Stimulated activated CD4-positive, alpha-beta T cell treated with anti-CD3 and anti-CD28 coated beads, Interleukin-12 subunit alpha, Interleukin-12 subunit beta, amount 100 ng/mL, for 48 hours (primary cell): ENCODE measurements at regions not wholly inside any gene's neighbourhood (a gene's known extent, or its start where the extent isn't known, plus 50 kb on each side); places are given as distances from the start of the nearest gene placed in this dataset.
"Not testable (repeated sequence)": the region's sequence is repeated elsewhere in the genome, so short reads cannot be mapped to it uniquely, and the experiment has no call there.

Experiments used
- DNase-seq, 3 donors: peaks; one replicate each; pipeline ENCODE4 v3.0.0-alpha.2; 2020; ENCODE audit warnings: low read depth in 2 of 3, low spot score in 1 of 3

DNA sequence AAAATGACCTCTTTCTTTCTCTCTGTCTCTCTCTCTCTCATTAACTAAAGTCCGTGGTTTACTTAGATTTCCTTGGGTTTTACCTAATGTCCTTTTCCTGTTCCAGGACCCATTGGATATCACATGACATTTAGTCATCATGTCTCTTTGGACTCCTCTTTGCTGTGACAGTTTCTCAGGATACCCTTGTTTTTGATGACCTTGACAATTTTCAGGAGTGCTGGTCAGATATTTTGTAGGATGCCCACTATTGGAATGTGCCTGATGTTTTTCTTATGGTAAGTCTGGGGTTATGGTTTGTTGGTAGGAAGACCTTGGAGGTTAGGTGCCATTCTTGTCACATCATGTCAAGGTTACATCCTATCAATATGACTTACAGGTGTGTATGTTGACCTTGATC is 199.2 kb upstream of the HTR1E start:
- no peak for DNase-seq

DNA sequence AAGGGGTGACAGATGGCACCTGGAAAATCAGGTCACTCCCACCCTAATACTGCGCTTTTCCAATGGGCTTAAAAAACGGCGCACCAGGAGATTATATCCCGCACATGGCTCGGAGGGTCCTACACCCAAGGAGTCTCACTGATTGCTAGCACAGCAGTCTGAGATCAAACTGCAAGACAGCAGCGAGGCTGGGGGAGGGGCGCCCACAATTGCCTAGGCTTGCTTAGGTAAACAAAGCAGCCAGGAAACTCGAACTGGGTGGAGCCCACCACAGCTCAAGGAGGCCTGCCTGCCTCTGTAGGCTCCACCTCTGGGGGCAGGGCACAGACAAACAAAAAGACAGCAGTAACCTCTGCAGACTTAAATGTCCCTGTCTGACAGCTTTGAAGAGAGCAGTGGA is 205.7 kb upstream of the HTR1E start:
- not testable (repeated sequence) for DNase-seq

DNA sequence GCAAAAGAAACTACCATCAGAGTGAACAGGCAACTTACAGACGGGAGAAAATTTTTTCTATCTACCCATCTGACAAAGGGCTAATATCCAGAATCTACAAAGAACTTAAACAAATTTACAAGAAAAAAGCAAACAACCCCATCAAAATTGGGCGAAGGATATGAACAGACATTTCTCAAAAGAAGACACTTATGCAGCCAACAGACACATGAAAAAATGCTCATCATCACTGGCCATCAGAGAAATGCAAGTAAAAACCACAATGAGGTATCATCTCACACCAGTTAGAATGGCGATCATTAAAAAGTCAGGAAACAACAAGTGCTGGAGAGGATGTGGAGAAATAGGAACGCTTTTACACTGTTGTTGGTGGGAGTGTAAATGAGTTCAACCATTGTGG is 206.6 kb upstream of the HTR1E start:
- DNase-seq: not testable (repeated sequence)

DNA sequence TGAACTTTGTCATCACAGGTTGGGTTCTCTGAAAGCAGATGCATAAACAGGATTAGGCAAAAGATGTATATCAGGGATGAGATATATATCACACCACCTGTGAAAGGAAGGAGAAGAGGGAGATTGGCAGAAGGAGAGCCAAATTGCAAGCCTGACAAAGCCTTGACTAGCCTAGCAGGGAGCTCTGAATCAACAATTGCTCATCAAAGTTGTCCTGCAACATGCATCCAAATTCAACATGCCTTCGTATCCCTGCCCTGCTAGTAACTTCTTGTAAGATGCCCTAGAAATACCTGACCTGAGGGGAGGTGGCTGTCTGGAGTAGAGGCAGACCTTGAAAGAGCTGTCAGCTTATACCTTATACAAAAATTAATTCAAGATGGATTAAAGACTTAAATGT is 207.1 kb upstream of the HTR1E start:
- DNase-seq: no peak

DNA sequence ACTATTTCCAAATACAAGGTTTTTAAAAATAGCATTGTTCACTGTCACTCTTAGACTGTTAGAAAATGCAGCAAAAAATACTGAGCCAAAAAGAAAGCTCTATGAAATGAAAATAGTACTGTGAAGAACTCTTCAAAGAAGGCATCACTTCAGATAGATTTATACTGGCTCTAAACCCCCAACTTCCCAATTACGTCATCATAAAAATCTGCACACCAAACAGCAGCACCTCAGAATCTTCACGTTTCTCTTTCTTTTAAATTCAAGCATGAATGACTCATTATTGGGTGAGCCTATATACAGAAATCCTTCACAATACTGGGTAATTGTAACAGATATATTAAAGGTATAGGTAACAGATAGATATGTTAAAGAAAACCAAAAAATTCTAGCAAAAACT is 208.4 kb upstream of the HTR1E start:
- no peak for DNase-seq

DNA sequence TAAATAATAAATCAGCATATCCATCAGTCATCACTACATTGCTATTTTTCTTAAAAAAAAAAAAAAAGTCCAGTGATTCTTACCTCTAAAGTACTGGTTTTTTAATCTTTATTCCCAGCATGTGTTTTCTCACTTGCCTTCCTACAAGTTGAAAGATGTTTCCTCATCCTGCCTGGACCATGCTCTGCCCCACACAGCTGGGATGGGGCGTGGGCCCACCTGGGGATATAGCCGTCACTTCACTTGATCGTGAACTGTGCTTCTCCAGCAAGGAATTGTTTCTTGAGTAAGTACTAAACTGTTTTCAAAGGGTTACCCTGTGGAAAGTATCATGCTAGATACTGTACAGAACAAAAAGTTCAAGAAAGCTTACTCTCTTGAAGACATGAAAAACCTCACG is 212.6 kb upstream of the HTR1E start:
- DNase-seq: no peak

DNA sequence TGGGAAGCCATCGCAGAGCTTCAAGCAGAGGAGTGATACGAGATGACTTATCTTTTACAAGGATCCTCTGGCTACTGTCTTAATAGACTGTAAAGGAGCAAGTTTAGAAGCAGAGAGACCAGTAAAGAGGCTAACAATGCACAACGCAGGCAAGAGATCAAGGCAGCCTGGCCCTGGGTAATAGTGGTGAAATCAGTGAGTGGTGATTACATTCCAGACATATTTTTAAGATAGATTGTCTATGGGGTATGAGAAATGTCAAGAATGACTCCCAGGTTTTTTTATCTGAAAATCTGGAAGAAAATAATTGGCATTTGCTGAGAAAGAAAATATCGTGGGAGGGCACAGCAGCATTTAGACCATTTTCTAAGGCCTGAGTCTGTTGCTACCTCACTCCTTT is 213.6 kb upstream of the HTR1E start:
- DNase-seq: no peak

DNA sequence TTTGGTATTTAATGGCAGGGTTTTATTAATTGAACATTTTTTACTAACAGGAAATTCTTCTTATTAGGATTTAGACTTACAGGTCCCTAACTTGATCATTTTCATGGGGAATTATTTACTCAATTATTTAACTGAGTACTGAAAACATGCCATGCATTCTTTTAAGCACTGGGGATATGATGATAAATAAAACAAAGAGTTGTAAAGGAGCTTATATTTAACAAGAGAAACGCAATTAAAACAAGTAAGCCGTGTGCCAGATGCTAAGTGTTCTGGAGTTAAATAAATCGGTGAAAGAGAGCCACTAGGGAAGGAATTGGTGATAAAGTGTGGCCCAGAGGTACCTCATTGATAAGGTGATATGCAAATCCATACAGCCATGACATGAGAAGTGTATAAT is 214.2 kb upstream of the HTR1E start:
- no peak for DNase-seq

DNA sequence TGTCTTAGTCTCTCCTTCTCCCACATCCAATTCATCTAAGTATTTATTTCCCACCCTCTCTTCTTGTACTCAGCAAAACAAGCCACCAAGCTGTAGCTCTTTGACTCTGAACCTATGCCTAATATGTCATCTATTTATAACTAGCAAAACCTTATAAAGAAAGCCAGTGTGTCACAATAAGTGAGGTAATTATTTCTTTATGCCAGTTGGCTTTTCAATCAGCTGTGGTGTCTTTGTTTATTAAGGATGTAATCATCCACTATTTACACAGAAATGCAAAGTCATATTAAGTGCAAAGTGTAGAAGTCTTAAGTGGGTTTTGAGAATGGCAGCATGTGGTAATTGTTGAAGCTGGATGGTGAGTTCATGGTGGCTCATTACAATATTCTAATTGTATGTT is 215.2 kb upstream of the HTR1E start:
- no peak for DNase-seq

DNA sequence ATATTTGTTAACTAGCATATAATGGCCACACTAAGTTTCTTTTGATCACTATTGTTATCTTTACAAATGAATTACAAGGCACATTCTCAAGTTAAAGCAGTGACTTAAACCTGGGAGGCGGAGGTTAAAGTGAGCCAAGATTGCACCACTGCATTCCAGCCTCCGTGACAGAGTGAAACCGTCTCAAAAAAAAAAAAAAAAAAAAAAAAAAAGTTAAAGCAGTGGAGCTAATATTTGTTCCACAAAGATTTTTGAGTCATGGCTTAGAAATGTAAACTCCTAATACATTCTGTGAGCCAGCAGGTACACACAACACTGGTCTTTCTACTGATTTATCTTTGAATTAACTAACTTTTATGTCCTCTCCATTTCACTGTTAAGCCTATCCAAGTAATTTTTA is 221.7 kb upstream of the HTR1E start:
- no peak for DNase-seq

DNA sequence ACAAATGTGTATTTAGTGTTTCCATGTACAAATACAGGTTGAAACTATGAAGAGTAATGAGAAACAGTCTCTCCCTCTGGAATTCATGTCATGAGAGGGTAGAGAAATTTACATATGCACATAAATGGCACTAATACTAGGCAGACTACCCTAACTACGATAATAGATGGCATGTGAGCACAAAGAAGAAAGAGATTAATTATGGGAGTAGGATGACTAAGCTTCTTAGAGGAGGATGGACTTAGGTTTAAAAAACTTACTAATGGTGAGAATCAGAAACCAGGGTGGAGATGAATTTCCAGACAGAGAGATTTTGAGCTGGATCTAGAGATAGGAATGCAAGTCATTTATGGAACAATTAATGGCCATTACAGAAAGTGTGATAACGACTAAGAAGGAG is 225.3 kb upstream of the HTR1E start:
- no peak for DNase-seq

DNA sequence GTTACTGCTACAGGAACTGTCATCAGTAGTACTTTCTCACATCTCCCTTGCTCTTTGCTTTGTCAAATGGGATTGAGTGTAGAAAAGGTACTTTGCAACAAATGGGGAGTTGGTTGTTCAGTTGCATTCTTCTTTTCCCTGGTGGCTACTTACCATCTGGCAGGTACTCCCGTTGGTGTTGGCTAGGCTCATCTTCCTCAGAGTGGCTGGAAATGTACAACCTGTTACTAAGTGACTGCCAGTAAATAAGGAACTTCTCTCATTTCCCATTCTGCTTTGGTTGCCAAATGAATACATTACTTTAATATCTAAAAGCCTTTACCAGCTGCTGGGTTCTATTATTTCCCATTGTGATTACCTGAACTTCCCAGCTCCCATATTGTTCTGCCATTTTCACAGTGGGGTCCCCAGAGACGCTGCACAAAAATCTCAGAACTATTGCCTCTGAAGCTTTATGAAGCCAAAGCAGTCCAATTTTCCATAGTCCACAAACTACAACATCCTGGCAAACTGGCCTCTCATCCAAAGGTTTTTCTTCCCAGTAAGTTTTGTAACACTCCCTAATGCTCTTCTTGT is 229.7 kb upstream of the HTR1E start:
- no peak for DNase-seq

DNA sequence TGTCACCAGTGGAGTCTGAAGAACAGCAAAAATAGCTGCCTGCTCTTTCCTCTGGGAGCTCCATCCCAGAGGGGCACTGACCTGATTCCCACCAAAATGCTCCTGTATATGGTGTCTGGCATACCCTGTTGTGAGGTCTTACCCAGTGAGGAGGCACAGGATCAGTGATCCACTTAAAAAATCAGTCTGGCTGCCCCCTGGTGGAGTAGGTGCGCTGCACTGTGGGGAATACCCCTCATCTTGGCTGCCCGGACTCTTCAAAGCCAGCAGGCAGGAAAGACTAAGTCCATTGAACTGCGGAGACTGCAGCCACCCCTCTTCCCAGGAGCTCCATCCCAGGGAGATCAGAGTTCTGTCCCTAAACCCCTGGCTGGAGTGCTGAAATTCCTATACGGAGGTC is 230.9 kb upstream of the HTR1E start:
- DNase-seq: no peak

DNA sequence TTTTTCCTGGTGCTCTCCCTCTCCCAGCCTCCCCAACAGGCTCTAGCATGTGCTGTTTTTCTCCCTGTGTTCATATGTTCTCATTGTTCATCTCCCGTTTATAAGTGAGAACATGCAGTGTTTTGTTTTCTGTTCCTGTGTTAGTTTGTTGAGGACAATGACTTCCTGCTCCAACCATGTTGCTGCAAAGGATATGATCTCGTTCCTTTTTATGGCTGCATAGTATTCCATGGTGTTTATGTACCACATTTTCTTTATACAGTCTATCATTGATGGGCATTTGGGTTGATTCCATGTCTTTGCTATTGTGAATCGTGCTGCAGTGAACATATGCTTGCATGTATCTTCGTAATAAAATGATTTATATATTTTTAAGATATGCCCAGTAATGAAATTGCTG is 236.1 kb upstream of the HTR1E start:
- DNase-seq: not testable (repeated sequence)

DNA sequence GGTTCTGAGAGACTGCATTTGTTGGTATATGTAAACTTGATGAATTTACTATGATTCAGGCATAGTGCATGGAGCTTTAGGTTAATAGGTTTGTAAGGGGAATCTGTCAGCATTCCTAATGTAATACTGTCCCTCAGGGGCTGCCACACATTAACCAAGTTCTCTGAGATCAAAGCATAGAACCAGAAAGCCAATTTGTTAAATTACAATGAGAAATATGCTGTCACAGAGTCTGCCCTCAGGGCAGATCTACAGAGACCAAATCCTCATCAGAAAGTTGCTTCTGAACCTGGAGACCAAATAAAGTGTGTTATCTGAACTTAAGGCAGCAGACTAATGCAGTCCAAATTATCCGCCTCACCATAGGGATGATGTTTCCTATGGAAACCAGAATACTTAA is 250.8 kb upstream of the HTR1E start:
- DNase-seq: no peak

DNA sequence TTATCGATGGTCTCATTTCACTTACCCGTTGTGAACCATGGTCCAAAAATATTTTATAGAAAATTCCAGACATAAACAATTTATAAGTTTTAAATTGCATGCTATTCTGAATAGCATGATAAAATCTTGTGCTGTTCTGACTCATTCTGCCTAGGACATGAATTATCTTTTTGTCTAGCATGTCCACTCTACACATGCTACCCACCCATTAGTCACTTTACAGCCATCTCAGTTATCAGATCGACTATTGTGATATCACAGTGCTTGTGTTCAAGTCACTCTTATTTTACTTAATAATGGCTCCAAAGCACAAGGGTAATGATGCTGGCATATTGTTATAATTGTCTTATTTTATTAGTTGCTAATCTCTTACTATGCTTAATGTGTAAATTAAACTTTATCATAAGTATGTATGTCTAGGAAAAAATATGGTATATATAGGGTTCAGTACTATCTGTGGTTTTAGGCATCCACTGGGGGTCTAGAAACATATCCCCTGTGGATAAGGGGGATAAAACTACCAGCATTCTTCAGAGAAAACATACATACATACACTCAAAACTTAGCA is 252.0 kb upstream of the HTR1E start:
- no peak for DNase-seq

DNA sequence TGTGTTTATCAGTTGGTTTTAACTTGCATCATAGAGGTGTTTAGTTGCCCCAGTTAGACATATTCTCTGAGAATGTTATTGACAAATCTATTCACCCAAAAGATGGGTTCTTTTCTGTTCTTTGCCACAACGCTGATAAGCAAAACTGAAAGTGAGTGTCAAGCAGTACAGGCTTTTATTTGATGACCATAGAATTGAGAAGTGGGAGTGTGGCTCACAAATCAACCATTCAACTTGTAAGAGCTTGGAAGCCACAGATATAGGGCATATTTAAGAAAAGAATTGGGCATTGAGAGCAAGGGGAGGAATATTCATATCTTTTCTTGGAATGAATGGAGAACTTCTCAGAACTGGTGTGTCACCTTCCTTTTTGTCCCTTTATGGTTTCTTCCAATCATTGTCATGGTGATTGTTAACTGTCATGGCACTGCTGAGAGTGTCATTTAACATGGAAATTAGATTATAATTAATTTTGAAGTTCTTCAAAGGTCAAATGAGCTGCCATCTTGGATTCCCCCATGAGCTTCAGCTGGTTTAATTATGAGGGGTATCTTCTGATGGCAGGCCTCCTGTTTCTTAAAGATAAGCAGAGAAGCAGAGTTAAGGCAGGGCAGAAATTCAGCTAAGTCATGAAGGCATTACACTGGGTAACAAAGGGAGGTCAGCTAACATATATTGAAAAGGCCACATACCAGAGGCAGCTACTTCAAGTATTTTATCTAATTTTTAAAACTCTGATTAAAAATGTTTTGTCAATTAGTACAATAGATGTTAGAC is 254.0 kb upstream of the HTR1E start:
- no peak for DNase-seq

DNA sequence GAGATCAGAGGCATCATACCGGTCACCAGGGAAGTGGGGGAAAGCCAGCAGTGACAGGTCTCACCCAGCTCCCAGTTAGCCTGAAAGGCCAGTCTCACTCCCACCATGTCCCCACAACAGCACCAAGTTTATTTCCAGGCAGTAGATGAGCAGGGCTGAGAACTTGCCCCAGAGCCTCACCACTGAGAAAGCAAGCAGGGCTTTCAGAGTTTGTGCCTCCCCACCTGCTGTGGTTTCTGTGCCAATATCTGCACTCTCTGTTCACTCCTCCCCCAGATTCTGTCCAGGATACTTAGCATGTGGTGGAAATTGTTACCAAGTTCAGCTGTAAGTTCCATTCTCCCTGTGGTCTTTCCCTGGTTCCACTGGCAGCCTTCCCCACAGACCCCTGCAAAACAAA is 255.0 kb upstream of the HTR1E start:
- no peak for DNase-seq

DNA sequence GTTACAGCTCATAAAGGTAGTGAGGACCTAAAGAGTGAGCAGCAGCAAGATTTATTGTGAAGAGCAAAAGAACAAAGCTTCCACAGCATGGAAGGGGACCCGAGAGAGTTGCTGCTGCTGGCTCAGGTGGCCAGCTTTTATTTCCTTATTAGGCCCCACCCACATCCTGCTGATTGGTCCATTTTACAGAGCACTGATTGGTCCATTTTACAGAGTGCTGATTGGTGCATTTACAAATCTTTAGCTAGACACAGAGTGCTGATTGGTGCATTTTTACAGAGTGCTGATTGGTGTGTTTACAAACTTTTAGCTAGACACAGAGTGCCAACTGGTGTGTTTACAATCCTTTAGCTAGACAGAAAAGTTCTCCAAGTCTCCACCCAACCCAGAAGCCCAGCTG is 256.2 kb upstream of the HTR1E start:
- not testable (repeated sequence) for DNase-seq

DNA sequence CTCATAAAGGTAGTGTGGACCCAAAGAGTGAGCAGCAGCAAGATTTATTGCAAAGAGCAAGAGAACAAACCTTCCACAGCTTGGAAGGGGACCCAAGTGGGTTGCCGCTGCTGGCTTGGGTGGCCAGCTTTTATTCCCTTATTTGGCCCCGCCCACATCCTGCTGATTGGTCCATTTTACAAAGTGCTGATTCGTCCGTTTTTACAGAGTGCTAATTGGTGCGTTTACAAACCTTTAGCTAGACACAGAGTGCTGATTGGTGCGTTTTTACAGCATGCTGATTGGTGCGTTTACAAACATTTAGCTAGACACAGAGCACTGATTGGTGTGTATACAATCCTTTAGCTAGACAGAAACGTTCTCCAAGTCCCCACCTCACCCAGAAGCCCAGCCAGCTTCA is 265.2 kb upstream of the HTR1E start:
- not testable (repeated sequence) for DNase-seq

DNA sequence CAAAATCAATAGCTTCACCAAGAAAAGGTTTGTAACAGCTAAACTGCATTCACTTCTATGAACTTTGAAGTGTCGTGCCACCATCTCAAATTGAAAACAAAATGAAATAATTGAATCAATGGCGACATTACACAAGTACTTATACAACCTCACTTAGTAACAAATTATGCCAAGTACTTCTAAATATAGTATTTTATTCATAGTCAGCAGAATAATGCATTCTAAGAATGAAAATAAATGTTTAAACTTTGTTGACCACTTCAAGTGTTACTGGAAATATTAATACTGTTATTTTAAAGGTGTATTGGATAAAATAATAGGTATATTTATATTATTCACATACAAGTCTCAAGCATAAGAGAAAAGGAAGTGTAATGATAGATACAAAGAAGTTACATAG is 280.1 kb upstream of the HTR1E start:
- no peak for DNase-seq

DNA sequence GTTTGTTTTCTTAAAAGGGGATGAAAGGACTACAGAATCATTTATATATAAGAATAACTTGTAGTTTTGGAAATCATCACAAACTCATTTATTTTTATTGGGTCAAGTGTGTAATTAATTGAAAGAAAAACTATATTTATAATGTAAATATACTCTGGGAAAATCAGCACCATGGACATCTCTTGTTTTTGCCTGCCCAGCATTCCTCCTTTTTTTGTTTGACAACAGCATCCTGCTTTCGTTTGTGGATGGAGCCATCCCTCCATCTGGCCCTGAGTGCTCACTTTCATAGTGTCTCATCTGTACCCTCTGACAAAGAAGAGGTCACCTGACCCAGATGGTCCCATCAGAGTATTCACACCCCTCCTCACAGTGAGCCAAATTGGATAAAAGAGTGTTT is 308.2 kb upstream of the HTR1E start:
- no peak for DNase-seq

DNA sequence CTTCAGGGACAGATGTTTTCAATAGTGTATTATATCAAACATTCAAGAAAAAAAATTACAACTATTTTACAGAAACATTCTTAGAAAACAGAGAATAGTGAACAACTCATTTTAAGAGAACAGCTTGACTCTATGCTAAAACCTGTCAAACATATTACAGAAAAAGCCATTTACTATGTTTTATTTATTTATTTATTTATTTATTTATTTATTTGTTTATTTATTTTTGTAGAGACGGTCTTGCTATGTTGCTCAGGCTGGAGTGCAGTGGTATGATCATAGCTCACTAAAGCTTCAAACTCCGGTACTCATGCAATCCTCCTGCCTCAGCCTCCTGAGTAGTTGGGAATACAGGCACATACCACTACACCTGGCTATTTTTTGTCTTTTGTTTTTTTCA is 317.9 kb upstream of the HTR1E start:
- no peak for DNase-seq
